ENCODE measurements at regions not wholly inside any gene's neighbourhood (a gene's known extent, or its start where the extent isn't known, plus 50 kb on each side); places are given as distances from the start of the nearest gene placed in this dataset.

DNA sequence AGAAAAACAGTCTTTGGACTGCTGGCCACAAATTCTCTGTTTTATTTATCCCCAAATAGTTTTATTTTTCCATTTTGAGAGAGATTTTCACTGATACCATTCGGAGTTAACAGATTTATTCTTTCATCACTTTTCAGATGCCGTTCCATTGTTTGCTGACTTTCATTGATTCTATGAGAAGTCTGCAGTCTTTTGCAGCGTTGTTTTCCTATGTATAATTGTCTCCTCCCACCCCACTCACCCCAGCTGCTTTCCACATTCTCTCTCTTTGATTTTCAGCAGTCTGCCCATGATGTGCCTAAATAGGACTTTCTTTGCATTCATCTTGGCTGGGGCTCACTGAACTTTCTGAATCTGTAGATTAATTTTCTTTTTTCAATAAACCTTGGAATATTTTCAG, 107.6 kb downstream of the C9orf50 start:
- TF ChIP-seq CTCF (IDR thresholded peaks at IDR 0.05) (no peak), POLR2A (IDR thresholded peaks at IDR 0.05) (no peak), EP300 (IDR thresholded peaks at IDR 0.05) (no peak)
